ENCODE measurements at regions not wholly inside any gene's neighbourhood (a gene's known extent, or its start where the extent isn't known, plus 50 kb on each side); places are given as distances from the start of the nearest gene placed in this dataset.
"Not testable (repeated sequence)": the region's sequence is repeated elsewhere in the genome, so short reads cannot be mapped to it uniquely, and the experiment has no call there.

GRCh38 chr10:3636356-3637181, 148.4 kb downstream of the KLF6 start:
- H3K4me3 ChIP-seq (ENCODE audit: control insufficient read depth, low read depth, low read length), result no peak overlapping the region
- TF ChIP-seq CTCF (IDR thresholded peaks at IDR 0.05; ENCODE audit: control insufficient read depth, insufficient read depth, low read depth, low read length, missing control alignments), result no peak
- DNase-seq (ENCODE audit: low read depth), result no peak

DNA sequence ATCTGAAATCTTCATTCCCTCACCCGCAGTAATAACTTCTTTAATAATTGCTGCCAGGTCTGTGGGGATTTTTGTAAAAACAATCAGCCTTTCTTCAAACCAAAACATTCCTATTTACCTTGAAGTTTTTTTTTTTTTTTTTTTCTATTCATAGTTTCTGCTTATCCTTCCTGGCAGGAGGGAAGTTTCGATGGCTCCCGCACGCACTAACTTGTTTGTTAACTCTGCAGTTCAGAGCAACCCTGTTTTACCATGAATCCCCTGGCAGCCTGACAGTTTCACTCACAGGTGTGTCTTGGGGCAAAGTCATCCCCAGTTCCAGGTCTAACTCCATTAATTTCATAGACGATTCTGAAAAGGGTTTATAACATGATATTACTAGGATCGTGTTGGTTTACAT, 149.3 kb downstream of the KLF6 start:
- DNase-seq (ENCODE audit: low read depth), result no peak
- TF ChIP-seq CTCF (IDR thresholded peaks at IDR 0.05; ENCODE audit: control insufficient read depth, insufficient read depth, low read depth, low read length, missing control alignments), result no peak
- no peak overlapping the region for H3K4me3 ChIP-seq (ENCODE audit: control insufficient read depth, low read depth, low read length)

DNA sequence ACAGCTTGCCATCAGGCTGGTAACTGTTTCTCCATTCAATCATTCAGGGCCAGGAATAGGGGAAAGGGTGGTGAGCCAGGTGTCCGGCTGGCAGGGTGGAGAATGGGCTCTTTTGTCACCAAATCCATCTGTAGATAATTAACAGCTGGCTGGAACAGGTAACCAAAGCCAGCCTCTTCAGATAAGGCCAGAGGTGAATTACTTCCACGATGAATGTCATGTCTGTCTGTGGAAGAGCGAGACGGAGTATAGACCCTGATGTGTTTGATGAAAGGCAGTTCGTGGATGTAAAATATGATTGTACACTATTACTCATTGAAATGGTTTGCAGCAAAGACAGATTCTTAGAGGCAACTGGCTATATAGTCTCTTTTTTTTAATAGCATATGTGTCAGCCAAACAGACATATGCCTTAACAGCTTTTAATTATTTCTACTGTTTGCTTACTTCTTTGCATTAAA, 149.8 kb downstream of the KLF6 start:
- no peak for DNase-seq (ENCODE audit: low read depth)
- TF ChIP-seq CTCF (IDR thresholded peaks at IDR 0.05; ENCODE audit: control insufficient read depth, insufficient read depth, low read depth, low read length, missing control alignments), result no peak
- H3K4me3 ChIP-seq (ENCODE audit: control insufficient read depth, low read depth, low read length), result no peak overlapping the region

GRCh38 chr10:3634646-3635045, 150.4 kb downstream of the KLF6 start:
- not testable (repeated sequence) for H3K4me3 ChIP-seq (ENCODE audit: control insufficient read depth, low read depth, low read length); DNase-seq (ENCODE audit: low read depth)

DNA sequence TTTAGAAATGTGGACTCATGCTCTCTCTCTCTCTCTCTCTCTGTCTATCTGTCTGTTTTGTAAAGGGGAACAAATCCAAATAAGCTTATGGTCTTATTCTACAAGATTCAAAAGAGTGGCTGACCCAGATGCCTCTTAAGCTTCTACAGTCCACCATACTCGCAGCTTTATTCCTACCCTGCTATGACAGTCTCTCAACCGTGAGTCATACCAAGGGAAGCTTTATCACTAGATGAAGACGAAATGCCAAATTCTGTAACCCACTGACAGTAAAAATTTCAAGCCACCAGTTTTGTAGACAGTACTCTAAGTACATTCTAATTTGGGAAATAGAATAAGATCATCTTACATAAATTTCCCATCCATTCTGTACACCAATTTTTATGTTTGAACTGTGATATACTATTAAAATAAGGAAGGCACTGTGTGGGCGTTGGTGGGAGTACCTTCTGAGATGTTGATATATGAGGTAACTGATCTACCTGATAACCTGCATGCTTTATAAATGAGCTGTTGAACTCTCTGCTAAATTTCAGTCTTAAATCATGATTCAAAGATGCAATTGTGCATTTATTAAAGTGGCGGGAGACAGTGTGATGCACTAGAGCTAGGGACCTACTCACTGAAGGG, 153.2 kb downstream of the KLF6 start:
- H3K4me3 ChIP-seq (ENCODE audit: control insufficient read depth, low read depth, low read length), result no peak overlapping the region
- TF ChIP-seq CTCF (IDR thresholded peaks at IDR 0.05; ENCODE audit: control insufficient read depth, insufficient read depth, low read depth, low read length, missing control alignments), result no peak
- DNase-seq (ENCODE audit: low read depth), result no peak

- TF ChIP-seq CTCF (IDR thresholded peaks at IDR 0.05; ENCODE audit: control insufficient read depth, insufficient read depth, low read depth, low read length, missing control alignments), result no peak
- H3K4me3 ChIP-seq (ENCODE audit: control insufficient read depth, low read depth, low read length), result no peak overlapping the region
- no peak for DNase-seq (ENCODE audit: low read depth)
These were observed 153.7 kb downstream of the KLF6 start for GRCh38 chr10:3631291-3631690.
